ENCODE measurements at regions not wholly inside any gene's neighbourhood (a gene's known extent, or its start where the extent isn't known, plus 50 kb on each side); places are given as distances from the start of the nearest gene placed in this dataset.
"Not testable (repeated sequence)": the region's sequence is repeated elsewhere in the genome, so short reads cannot be mapped to it uniquely, and the experiment has no call there.

- Histone ChIP-seq H3K4me3 (replicated peaks; ENCODE audit: low read depth, low read length) (no peak overlapping the region), H3K36me3 (ENCODE audit: control insufficient read depth, insufficient read depth, low read length) (no peaks in the 10 kb centered on the region), H3K27me3 (replicated peaks; ENCODE audit: control insufficient read depth, insufficient read depth, low read length) (no peaks in the 10 kb centered on the region; the same call in 1 of the 2 replicates)
- no peak for DNase-seq (ENCODE audit: extremely low read depth, insufficient read length)
- no peak for TF ChIP-seq CTCF (IDR thresholded peaks at IDR 0.05; ENCODE audit: insufficient read depth, low read length, poor library complexity, severe bottlenecking)
Measured at GRCh38 chr22:22771696-22772377, 115.8 kb upstream of the IGLL5 start.

DNA sequence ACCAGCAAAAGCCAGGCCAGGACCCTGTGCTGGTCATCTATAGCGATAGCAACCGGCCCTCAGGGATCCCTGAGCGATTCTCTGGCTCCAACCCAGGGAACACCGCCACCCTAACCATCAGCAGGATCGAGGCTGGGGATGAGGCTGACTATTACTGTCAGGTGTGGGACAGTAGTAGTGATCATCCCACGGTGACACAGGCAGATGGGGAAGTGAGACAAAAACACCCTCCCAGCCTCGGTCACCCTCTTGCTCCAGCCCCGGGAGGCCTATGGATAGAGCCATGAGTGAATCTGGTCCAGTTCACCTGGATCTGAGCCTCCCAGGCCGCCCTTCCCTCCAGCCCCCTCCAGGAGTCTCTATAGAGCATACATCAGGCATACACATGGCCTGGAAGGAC lies 115.2 kb upstream of the IGLL5 start:
- Histone ChIP-seq H3K4me3 (replicated peaks; ENCODE audit: low read depth, low read length) (no peak overlapping the region), H3K27me3 (replicated peaks; ENCODE audit: control insufficient read depth, insufficient read depth, low read length) (no peaks in the 10 kb centered on the region; the same call in 1 of the 2 replicates), H3K36me3 (ENCODE audit: control insufficient read depth, insufficient read depth, low read length) (no peaks in the 10 kb centered on the region)
- no peak for DNase-seq (ENCODE audit: extremely low read depth, insufficient read length)
- TF ChIP-seq CTCF (IDR thresholded peaks at IDR 0.05; ENCODE audit: insufficient read depth, low read length, poor library complexity, severe bottlenecking): no peak

- Histone ChIP-seq H3K27me3 (replicated peaks; ENCODE audit: control insufficient read depth, insufficient read depth, low read length) (no peaks in the 10 kb centered on the region; the same call in 1 of the 2 replicates), H3K4me3 (replicated peaks; ENCODE audit: low read depth, low read length) (no peak overlapping the region), H3K36me3 (ENCODE audit: control insufficient read depth, insufficient read depth, low read length) (no peaks in the 10 kb centered on the region)
- DNase-seq (ENCODE audit: extremely low read depth, insufficient read length): no peak
- TF ChIP-seq CTCF (IDR thresholded peaks at IDR 0.05; ENCODE audit: insufficient read depth, low read length, poor library complexity, severe bottlenecking): no peak
Measured at GRCh38 chr22:22772883-22773282, 114.7 kb upstream of the IGLL5 start.

- Histone ChIP-seq H3K4me3 (replicated peaks; ENCODE audit: low read depth, low read length) (no peak overlapping the region), H3K36me3 (ENCODE audit: control insufficient read depth, insufficient read depth, low read length) (no peaks in the 10 kb centered on the region), H3K27me3 (replicated peaks; ENCODE audit: control insufficient read depth, insufficient read depth, low read length) (no peaks in the 10 kb centered on the region)
- DNase-seq (ENCODE audit: extremely low read depth, insufficient read length): no peak
- no peak for TF ChIP-seq CTCF (IDR thresholded peaks at IDR 0.05; ENCODE audit: insufficient read depth, low read length, poor library complexity, severe bottlenecking)
Measured at GRCh38 chr22:22773427-22773826, 114.2 kb upstream of the IGLL5 start.

- TF ChIP-seq CTCF (IDR thresholded peaks at IDR 0.05; ENCODE audit: insufficient read depth, low read length, poor library complexity, severe bottlenecking): no peak
- no peaks in the 10 kb centered on the region for H3K36me3 ChIP-seq (ENCODE audit: control insufficient read depth, insufficient read depth, low read length)
- no peak for DNase-seq (ENCODE audit: extremely low read depth, insufficient read length)
- no peak overlapping the region for H3K4me3 ChIP-seq (replicated peaks; ENCODE audit: low read depth, low read length)
- no peaks in the 10 kb centered on the region for H3K27me3 ChIP-seq (replicated peaks; ENCODE audit: control insufficient read depth, insufficient read depth, low read length)
Measured at GRCh38 chr22:22773979-22774604, 113.5 kb upstream of the IGLL5 start.

- H3K4me3 ChIP-seq (replicated peaks; ENCODE audit: low read depth, low read length); H3K27me3 ChIP-seq (replicated peaks; ENCODE audit: control insufficient read depth, insufficient read depth, low read length): not testable (repeated sequence)
Measured at GRCh38 chr22:22774762-22775161, 112.9 kb upstream of the IGLL5 start.

More at GRCh38 chr22:22774762-22775161, 112.9 kb upstream of the IGLL5 start:
- not testable (repeated sequence) for H3K36me3 ChIP-seq (ENCODE audit: control insufficient read depth, insufficient read depth, low read length); DNase-seq (ENCODE audit: extremely low read depth, insufficient read length)
